Activated CD4-positive, alpha-beta memory T cell treated with anti-CD3 and anti-CD28 coated beads for 36 hours (primary cell): ENCODE measurements at regions not wholly inside any gene's neighbourhood (a gene's known extent, or its start where the extent isn't known, plus 50 kb on each side); places are given as distances from the start of the nearest gene placed in this dataset.

Experiments
- CTCF ChIA-PET: fragments of 350-600 bp; sonication (Branson Sonifier 250); formaldehyde crosslinking; loops from one replicate; lab custom pipeline; 2021; ENCODE audit warnings: antibody characterized with exemption, inconsistent platforms; lab: Charles Lee
- POLR2A ChIA-PET: fragments of 350-600 bp; sonication (Branson Sonifier 250); formaldehyde crosslinking; loops from one replicate; lab custom pipeline; 2021; ENCODE audit warnings: antibody characterized with exemption; lab: Charles Lee
- DNase-seq: peaks from one replicate; pipeline ENCODE4 v3.0.0-alpha.2; 2020
- H3K27ac Mint-ChIP-seq: one replicate; pipeline ENCODE4 v1.8.0; 2021; ENCODE audit warnings: mixed read lengths
- H3K27me3 Mint-ChIP-seq: one replicate; pipeline ENCODE4 v1.8.0; 2021; ENCODE audit warnings: mixed read lengths
- H3K36me3 Mint-ChIP-seq: one replicate; pipeline ENCODE4 v1.8.0; 2021; ENCODE audit warnings: mixed read lengths
- H3K4me1 Mint-ChIP-seq: one replicate; pipeline ENCODE4 v1.8.0; 2021; ENCODE audit warnings: low read depth, mixed read lengths
- H3K4me3 Mint-ChIP-seq: one replicate; pipeline ENCODE4 v1.8.0; 2021; ENCODE audit warnings: mild to moderate bottlenecking, mixed read lengths
- H3K9me3 Mint-ChIP-seq: one replicate; pipeline ENCODE4 v1.8.0; 2021; ENCODE audit warnings: mixed read lengths
- intact Hi-C: fragments of 100-400 bp; cut with micrococcal nuclease; formaldehyde crosslinking; loops from one replicate; pipeline ENCODE4 v1.15.1; 2023

- intact Hi-C loops = no loop called here
- CTCF ChIA-PET = no interaction called here
Measured at GRCh38 chr9:3118081-3118480, 274.2 kb upstream of the PUM3 start.

GRCh38 chr9:3099646-3100045 is 255.8 kb upstream of the PUM3 start:
- no peaks in the 10 kb centered on the region for H3K36me3 Mint-ChIP-seq
- no peak overlapping the region for H3K27ac Mint-ChIP-seq
- no peaks in the 10 kb centered on the region for H3K9me3 Mint-ChIP-seq
- no peak overlapping the region for H3K4me3 Mint-ChIP-seq
- DNase-seq = no peak
- intact Hi-C loops = no loop called here
- POLR2A ChIA-PET = no interaction called here
- no peaks in the 10 kb centered on the region for H3K27me3 Mint-ChIP-seq
- CTCF ChIA-PET = no interaction called here
- H3K4me1 Mint-ChIP-seq = no peaks in the 10 kb centered on the region

More at GRCh38 chr9:3118081-3118480, 274.2 kb upstream of the PUM3 start:
- Mint-ChIP-seq H3K27me3 (peaks cover 4% of the 10 kb centered on the region), H3K4me3 (no peak overlapping the region), H3K27ac (no peak overlapping the region), H3K9me3 (peaks cover 11% of the 10 kb centered on the region), H3K36me3 (no peaks in the 10 kb centered on the region), H3K4me1 (no peaks in the 10 kb centered on the region)
- DNase-seq = no peak
- POLR2A ChIA-PET = no interaction called here

- intact Hi-C loops = no loop called here
- H3K27me3 Mint-ChIP-seq = peaks cover 1% of the 10 kb centered on the region
- no peak overlapping the region for H3K27ac Mint-ChIP-seq
- H3K9me3 Mint-ChIP-seq = no peaks in the 10 kb centered on the region
- no peak overlapping the region for H3K4me3 Mint-ChIP-seq
- ChIA-PET CTCF (interaction anchor here (1.2 kb wide), 1 partner anchor 230 kb away, joined by 3 read pairs; no protein-coding TSS in a partner anchor), POLR2A (no interaction called here)
- no peak for DNase-seq
- H3K4me1 Mint-ChIP-seq = no peaks in the 10 kb centered on the region
- H3K36me3 Mint-ChIP-seq = no peaks in the 10 kb centered on the region
Measured at GRCh38 chr9:3088219-3088618, 244.3 kb upstream of the PUM3 start.

- H3K4me1 Mint-ChIP-seq = no peaks in the 10 kb centered on the region
- H3K27ac Mint-ChIP-seq = no peak overlapping the region
- CTCF ChIA-PET = interaction anchor here (1.2 kb wide), 1 partner anchor 230 kb away, joined by 3 read pairs; no protein-coding TSS in a partner anchor
- no peaks in the 10 kb centered on the region for H3K9me3 Mint-ChIP-seq
- POLR2A ChIA-PET = no interaction called here
- H3K27me3 Mint-ChIP-seq = no peaks in the 10 kb centered on the region
- H3K36me3 Mint-ChIP-seq = no peaks in the 10 kb centered on the region
- no peak overlapping the region for H3K4me3 Mint-ChIP-seq
- no peak for DNase-seq
- intact Hi-C loops = no loop called here
Measured at GRCh38 chr9:3087697-3088096, 243.8 kb upstream of the PUM3 start.

- intact Hi-C loops = no loop called here
- no peaks in the 10 kb centered on the region for H3K4me1 Mint-ChIP-seq
- CTCF ChIA-PET = no interaction called here
- H3K27ac Mint-ChIP-seq = no peak overlapping the region
- H3K27me3 Mint-ChIP-seq = no peaks in the 10 kb centered on the region
- no peaks in the 10 kb centered on the region for H3K36me3 Mint-ChIP-seq
- DNase-seq = no peak
- no peak overlapping the region for H3K4me3 Mint-ChIP-seq
- POLR2A ChIA-PET = no interaction called here
- H3K9me3 Mint-ChIP-seq = no peaks in the 10 kb centered on the region
Measured at GRCh38 chr9:3080951-3081350, 237.1 kb upstream of the PUM3 start.

GRCh38 chr9:3074247-3074646 is 230.4 kb upstream of the PUM3 start:
- Mint-ChIP-seq H3K36me3 (no peaks in the 10 kb centered on the region), H3K4me3 (no peak overlapping the region), H3K27ac (no peak overlapping the region), H3K4me1 (no peaks in the 10 kb centered on the region), H3K27me3 (no peaks in the 10 kb centered on the region), H3K9me3 (no peaks in the 10 kb centered on the region)
- CTCF ChIA-PET = no interaction called here
- POLR2A ChIA-PET = no interaction called here
- intact Hi-C loops = no loop called here
- DNase-seq = no peak

- Mint-ChIP-seq H3K9me3 (no peaks in the 10 kb centered on the region), H3K4me3 (no peak overlapping the region), H3K36me3 (no peaks in the 10 kb centered on the region), H3K27me3 (no peaks in the 10 kb centered on the region), H3K27ac (no peak overlapping the region), H3K4me1 (no peaks in the 10 kb centered on the region)
- CTCF ChIA-PET = no interaction called here
- DNase-seq = no peak
- intact Hi-C loops = no loop called here
- POLR2A ChIA-PET = no interaction called here
Measured at GRCh38 chr9:3066591-3066990, 222.7 kb upstream of the PUM3 start.

GRCh38 chr9:3059781-3060468 is 216.0 kb upstream of the PUM3 start:
- DNase-seq = no peak
- CTCF ChIA-PET = no interaction called here
- Mint-ChIP-seq H3K27ac (no peak overlapping the region), H3K27me3 (peaks cover 2% of the 10 kb centered on the region), H3K36me3 (no peaks in the 10 kb centered on the region), H3K9me3 (no peaks in the 10 kb centered on the region), H3K4me3 (no peak overlapping the region), H3K4me1 (no peaks in the 10 kb centered on the region)
- POLR2A ChIA-PET = no interaction called here
- intact Hi-C loops = no loop called here

- Mint-ChIP-seq H3K36me3 (no peaks in the 10 kb centered on the region), H3K4me3 (no peak overlapping the region), H3K27ac (no peak overlapping the region), H3K27me3 (peaks cover 2% of the 10 kb centered on the region), H3K9me3 (no peaks in the 10 kb centered on the region), H3K4me1 (no peaks in the 10 kb centered on the region)
- DNase-seq = no peak
- ChIA-PET CTCF (no interaction called here), POLR2A (no interaction called here)
- intact Hi-C loops = no loop called here
Measured at GRCh38 chr9:3058409-3058808, 214.5 kb upstream of the PUM3 start.

- Mint-ChIP-seq H3K36me3 (no peaks in the 10 kb centered on the region), H3K9me3 (no peaks in the 10 kb centered on the region), H3K27ac (no peak overlapping the region), H3K4me1 (no peaks in the 10 kb centered on the region), H3K4me3 (no peak overlapping the region), H3K27me3 (no peaks in the 10 kb centered on the region)
- no peak for DNase-seq
- CTCF ChIA-PET = no interaction called here
- POLR2A ChIA-PET = no interaction called here
- intact Hi-C loops = no loop called here
Measured at GRCh38 chr9:3054017-3054586, 210.2 kb upstream of the PUM3 start.

GRCh38 chr9:3049636-3050035 is 205.7 kb upstream of the PUM3 start:
- H3K4me1 Mint-ChIP-seq = no peaks in the 10 kb centered on the region
- no peaks in the 10 kb centered on the region for H3K9me3 Mint-ChIP-seq
- DNase-seq = no peak
- no peak overlapping the region for H3K4me3 Mint-ChIP-seq
- ChIA-PET POLR2A (no interaction called here), CTCF (no interaction called here)
- no peaks in the 10 kb centered on the region for H3K36me3 Mint-ChIP-seq
- no peaks in the 10 kb centered on the region for H3K27me3 Mint-ChIP-seq
- no peak overlapping the region for H3K27ac Mint-ChIP-seq
- intact Hi-C loops = no loop called here

- DNase-seq = no peak
- H3K4me1 Mint-ChIP-seq = no peaks in the 10 kb centered on the region
- no peak overlapping the region for H3K27ac Mint-ChIP-seq
- no peaks in the 10 kb centered on the region for H3K27me3 Mint-ChIP-seq
- ChIA-PET CTCF (no interaction called here), POLR2A (no interaction called here)
- H3K4me3 Mint-ChIP-seq = no peak overlapping the region
- H3K36me3 Mint-ChIP-seq = no peaks in the 10 kb centered on the region
- intact Hi-C loops = no loop called here
- no peaks in the 10 kb centered on the region for H3K9me3 Mint-ChIP-seq
Measured at GRCh38 chr9:3047912-3048311, 204.0 kb upstream of the PUM3 start.

GRCh38 chr9:3045153-3045552 is 201.3 kb upstream of the PUM3 start:
- intact Hi-C loops = no loop called here
- DNase-seq = no peak
- no peak overlapping the region for H3K27ac Mint-ChIP-seq
- no peak overlapping the region for H3K4me3 Mint-ChIP-seq
- no peaks in the 10 kb centered on the region for H3K9me3 Mint-ChIP-seq
- no peaks in the 10 kb centered on the region for H3K27me3 Mint-ChIP-seq
- POLR2A ChIA-PET = no interaction called here
- H3K36me3 Mint-ChIP-seq = no peaks in the 10 kb centered on the region
- H3K4me1 Mint-ChIP-seq = no peaks in the 10 kb centered on the region
- CTCF ChIA-PET = interaction anchor here (0.5 kb wide), 1 partner anchor 117 kb away, joined by 3 read pairs; no protein-coding TSS in a partner anchor
